ENCODE measurements at regions not wholly inside any gene's neighbourhood (a gene's known extent, or its start where the extent isn't known, plus 50 kb on each side); places are given as distances from the start of the nearest gene placed in this dataset.

DNA sequence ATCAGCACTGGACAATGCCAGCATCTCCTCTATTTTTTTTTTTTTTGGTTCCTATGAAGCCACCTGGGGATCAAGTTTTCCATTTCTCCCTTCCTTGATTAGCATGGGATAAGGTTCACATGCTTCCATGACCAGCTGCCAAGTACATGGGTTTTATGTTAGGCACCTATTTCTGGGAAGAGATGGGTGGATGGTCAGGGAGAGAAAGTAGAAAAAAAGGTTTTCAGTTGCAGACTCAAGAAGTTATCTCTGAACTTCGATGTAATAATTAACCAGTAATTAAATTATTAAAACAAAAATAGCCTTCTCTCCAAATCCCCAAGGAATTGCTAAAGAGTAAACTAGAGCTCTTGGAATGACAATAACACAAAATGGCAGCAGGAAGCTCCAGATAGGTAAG lies 164.9 kb upstream of the MAF start:
- no peak for DNase-seq

DNA sequence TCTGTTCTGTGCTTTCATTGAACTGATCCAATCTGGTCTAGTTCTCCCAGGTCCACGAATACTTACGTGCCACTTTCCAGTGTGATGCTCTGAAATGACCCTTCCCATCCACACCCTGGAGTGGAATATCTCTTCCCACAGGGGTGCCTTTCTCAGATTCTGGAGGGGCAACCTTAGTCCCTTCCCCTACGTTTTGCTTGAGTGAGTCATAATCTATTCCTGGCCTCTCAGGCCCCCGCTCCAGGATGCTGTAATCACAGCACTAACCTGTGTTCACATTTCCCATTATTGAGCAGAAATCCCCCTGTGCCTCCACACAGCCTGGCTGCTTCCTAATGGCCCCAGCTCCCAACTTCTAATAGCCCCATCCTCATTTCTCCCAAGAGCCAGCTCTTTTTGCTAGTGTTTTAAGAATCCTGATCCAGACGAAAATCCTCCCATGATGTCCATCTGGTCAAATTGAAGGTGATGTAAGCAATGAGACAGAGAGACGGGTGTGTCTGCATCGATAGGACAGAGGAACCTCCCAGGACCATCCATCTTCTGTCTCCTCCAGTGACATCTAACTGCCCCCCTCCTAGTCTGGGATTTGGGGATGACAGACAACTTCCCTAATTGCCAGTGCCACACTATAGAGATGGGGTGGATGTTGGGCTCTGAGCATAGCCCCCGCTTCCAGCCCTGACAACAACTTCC lies 164.0 kb upstream of the MAF start:
- no peak for DNase-seq

DNA sequence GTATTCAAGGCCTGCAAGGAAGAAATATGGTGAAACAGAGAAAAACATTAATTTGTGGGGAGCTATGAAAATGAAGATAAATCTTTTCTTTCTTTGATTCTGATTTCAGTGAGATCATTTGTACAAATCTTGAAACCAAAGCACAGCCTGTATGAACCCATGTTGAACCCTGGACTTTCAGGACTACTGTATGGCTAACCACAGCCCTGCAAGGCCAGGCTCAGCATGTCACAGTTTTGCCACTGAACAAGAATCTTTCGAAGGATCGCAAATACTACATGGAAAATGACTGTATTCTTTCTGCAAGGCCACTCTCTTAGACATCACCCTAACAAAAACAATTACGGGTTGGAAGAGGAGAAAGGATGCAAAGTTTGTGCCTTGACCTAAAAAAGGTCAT lies 161.7 kb upstream of the MAF start:
- no peak for DNase-seq

DNA sequence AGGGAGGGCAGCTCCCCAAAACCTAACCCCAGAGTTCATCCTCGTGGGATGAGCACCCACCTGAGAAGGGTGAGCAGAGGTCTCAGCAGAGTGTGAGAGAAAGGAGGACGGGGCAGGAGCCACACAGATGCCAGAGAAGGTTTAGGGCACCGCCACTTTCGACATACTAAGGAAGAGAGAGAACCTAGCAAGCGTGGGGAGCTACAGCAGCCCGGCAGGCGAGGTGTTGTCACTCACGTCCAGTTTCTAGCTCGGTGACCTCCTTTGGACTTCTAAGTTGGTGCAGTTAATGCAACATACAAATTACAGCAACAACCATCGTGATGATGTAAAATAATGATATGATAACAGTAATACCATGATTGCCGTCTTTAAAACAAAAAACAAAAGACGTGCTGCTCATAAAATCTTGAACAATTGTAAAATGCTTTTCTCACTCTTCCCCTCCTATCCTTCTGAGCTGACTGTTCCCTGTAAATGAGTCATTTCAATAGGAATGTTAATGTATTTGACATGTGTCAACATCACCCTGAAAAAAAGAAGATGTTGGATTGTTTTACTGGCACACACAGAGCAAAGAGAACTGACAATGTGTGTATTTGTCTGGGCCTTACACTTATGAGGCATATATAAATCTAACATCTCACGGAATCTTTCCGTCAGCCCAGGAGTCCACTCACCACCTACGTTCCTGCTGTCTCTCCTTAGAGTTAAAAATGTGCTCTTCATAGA lies 158.2 kb upstream of the MAF start:
- DNase-seq: no peak

DNA sequence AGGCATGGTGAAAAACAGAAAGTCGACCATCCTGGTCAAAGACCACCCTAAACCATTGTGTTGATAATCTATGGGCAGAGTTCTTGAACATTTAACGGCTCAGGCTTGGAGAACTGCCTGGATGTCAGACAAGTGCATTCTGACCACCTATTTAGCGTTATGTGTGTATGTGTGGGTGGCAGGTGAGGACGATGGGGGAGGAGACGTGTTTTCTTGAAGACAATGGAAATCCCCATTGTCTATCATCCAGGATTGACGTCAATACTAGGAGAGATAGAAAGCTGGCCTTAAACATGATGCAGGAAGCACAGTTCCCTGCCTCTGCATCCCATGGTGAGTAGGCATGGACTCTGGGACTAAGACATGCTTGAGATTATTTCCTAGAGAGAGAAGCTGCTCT lies 157.4 kb upstream of the MAF start:
- DNase-seq: no peak

DNA sequence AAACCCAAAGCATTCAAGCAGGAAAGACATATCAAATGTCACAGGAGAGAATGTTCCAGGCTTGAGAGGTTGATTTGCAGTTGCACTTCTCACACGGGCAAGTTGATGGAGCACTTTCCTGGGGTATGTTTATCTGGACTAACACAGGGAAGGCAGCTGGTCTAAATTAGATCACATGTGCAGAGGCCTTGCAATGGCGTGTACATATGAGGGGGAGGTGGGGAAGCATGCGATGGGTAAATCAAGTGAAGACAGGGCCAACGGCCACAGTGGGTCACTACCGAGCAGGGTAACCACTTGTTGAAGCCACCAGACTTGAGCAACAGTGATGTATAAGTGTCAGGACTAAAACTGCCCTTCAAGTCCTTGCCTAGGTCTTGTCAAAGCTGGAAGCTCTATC lies 156.6 kb upstream of the MAF start:
- DNase-seq: no peak

DNA sequence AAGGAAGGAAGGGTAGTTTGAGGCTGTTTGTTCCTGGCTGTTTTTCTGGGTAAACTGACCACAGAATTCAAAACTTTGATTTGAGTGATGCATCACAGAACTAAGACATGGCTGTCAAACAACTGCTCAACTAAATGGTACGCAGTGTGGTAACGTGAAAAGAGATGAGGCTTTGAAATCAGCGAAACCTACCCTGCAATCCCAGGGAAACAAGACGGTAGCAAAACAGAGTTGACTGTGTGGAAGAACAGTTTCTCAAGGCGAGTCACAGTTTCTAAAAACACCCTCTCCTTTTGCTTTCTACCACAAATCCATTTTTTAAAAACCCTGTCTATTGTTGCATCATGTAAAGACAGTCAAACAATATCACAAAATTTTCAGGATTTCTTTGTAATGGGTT lies 156.0 kb upstream of the MAF start:
- no peak for DNase-seq

DNA sequence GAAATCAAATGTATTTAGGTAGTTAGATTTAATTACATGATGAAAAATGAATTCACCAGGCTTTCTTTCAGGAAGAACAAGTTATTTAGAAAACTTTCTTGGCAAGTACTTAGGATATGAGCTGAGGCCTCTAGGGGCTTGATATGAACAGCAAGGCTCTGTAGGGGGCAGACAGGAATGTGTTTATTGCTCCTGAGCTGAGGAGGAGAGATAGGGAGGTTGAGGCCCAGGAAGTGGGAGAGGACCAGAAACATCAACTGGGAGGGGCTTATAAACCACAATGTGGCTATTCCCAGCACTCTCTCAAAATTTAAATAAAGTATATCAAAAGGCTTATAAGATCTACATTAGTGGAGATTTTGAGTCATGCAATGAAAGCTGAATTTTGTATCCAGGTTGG lies 154.0 kb upstream of the MAF start:
- no peak for DNase-seq

DNA sequence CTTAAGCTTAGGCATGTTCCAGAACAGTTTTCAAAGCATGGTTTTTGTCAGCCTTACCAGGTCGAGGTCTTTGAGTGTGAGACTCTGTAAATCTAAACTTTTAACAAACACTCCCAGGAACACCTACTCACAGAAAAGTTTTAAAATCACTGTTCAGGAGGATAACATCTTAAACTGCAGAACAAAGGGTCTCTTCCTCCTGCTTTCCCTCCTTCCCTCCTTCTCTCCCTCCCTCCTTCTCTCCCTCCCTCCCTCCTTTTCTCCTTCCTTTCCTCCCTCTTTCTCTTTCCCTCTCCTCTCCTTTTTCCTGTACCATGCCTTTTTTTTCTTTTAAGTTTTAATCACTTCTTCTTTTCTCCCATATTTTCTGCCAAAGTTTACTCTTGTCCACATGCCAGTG lies 153.5 kb upstream of the MAF start:
- DNase-seq: no peak

DNA sequence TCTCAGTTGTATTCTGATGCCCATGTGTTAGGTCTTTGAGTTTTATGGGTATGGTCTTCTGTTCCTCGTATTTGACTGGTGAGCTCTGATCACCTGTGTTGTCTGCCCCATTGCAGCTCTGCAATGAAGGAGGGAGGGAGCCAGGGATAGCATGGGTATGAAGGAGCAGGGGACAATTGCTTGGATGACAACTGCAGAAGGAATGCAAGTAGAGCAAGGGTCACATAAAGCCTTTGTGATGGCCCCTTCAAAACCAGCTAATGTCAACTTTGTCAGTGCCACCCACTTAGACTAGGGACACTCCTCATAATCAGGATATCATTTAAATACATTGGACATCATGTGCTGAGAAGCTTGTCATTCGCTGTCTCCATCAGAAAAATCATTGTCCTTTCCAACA lies 152.7 kb upstream of the MAF start:
- DNase-seq: no peak

DNA sequence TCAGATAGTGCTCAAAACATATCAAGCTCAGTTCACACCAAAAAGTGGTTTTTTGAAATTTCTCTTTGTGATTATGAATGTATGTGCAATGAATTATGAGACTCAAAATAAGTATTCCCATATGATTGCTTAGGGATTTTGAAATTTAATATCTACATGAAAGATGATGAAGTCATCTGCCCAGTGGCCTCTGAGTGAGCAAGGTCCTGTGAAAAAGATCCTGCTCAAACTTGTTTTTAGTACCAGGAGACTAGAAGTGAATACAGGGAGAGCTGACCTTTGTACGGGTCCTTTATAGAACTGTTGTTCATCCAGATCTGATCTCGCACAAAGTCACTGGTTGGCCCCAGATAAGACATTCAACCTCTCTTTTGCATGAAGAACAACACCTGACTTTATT lies 151.9 kb upstream of the MAF start:
- no peak for DNase-seq

DNA sequence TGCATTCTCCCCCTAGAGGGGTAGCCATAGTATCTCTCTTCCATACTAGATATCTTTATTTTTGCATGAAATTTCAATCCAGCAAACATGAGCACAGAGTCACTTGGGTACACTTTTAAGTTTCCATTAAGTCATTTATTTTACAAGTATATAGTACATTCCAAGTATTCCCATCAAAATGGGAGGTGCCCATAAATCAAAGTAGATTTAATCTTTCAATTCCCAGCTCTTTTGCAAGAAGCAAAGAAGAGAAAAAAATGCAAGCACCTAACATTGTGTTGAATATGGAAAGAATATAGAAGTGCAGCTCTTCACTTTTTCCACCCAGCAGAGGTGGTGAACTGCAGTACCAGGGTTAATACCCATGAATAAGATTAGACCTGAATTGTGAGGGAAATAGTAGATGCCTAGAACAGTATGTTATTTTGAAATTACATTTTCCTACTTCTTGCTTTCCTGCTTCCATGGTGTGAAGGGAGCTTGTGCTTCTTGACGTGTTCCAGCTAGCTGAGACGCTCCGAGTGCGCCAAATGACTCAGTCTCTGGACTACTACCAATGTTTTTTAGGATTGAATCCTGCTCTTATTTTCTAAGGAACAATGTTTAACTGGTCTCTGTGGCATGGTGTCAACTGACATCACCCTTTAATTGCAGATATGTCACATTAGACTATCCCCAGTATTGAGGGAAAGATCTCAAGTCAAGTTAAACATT lies 151.1 kb upstream of the MAF start:
- no peak for DNase-seq

DNA sequence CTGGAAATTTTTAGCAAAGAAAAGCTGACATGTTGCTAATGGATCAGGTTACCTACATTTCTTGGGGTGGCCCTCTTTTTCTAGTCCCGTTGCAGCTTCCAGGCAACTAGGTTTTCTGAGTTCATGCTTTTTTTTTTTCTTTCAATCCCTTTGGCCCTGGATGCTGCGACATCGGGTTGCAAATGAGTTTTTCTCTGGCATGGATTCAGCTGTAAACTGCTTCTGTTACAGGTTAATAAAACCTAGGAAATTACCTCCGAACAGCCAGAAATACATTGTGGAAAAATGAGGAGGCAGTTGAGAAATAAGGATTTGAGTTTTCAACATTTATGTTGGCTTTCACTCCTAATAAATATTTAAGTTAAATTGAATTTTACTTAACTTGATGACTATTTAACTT lies 149.8 kb upstream of the MAF start:
- no peak for DNase-seq

DNA sequence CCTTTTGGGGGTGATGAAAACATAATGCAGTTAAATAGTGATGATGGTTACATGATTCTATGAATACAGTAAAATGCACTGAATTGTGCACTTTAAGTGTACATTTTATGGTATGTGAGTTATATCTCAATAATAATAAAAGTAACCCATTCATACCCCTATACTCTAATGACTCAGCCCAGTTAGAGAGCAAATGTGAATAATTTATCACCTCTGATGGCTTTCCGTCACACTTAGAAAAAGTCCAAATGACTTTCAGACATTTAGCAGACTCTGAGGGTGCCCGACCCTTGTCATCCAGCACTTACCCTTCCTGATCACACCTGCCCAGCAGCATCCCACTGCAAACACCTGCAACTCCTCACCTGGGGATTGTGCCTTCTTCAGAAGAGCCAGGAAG lies 148.1 kb upstream of the MAF start:
- no peak for DNase-seq

DNA sequence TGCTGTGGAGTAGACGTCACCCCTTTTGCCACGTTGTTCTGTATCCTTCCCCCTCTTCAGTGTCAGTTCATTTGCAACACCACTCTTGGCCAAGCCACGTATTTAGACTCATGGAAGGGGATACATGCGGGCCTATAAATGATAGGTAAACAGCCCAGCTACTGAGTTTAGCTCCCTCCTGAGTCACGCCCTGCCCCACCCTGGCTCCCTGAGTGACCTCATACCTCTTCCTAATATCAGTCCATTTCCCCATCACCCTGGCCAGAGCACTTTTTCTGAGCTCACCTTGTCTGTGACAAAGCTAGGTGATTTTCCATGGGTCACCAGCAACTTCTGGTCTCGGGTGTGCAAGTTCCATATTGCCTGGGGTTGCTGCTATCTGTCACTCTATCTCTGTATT lies 147.2 kb upstream of the MAF start:
- DNase-seq: no peak

DNA sequence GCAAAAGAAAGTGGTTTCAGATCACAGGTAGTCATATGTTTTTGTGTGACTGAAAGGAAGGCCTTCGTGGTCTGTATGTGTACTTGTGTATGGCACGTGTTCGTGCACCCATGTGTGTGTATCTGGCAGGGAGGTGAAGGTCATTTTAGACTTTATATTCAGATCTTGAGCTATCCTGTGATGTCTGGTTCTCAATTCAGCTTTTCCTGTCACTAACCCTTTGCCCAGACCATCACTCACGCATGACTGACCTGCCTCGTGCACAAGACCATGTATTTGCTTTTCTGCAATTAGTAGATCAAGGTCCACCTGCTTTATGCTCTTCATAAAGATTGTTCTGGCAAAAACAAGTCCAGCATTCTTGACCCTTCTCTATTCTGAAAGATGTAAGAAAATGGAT lies 139.7 kb upstream of the MAF start:
- DNase-seq: no peak

DNA sequence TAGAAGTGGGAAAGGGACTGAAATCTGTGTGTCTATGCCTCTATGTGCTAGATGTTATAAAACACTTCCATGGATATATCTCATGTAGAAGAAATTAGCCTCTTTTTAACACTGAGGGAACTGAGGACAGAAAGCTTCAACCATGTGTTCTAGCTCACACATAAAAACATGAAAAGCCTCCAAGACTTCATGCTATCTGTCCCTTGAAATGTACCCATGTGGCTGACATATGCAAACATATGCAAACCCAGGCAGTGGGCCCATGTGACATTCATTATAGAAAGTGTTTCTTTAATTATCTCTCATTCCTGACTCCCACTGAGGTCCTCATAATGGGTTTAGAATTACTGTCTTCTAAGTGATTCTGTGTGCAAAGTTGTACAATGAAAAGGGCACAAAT lies 134.7 kb upstream of the MAF start:
- DNase-seq: no peak

DNA sequence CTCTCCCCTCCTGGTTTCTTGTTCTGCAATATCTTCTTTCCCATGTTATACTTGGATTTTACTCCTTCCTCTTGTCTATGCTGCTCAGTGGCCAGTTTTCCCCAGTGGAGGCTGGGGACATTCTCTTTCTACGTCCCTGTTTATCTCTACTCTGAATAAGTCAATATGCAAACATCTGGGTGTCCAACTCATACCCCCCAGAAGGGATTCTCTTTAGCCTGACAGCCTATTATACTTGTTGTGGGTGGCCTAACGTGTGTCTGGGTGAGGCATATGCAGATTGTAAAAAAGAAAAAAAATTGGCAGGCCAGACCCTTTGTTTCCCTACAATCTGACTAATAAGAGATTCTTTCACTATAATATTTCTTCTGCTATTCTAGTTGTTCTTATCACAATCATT lies 134.2 kb upstream of the MAF start:
- DNase-seq: no peak

DNA sequence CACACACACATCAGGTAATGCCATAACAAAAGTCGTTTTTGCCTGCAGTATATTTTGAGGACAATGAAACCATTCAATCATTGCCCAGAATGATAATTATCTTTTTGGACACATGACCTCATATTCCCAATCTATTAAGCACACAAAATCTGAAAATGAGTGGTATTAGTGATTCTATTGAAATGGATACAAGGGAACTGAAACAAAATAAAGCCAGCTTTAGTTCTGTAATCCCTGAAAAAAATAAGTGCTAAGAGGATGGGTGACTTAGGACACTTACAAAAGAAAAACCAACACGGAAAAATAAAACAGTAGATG lies 128.3 kb upstream of the MAF start:
- DNase-seq: no peak

DNA sequence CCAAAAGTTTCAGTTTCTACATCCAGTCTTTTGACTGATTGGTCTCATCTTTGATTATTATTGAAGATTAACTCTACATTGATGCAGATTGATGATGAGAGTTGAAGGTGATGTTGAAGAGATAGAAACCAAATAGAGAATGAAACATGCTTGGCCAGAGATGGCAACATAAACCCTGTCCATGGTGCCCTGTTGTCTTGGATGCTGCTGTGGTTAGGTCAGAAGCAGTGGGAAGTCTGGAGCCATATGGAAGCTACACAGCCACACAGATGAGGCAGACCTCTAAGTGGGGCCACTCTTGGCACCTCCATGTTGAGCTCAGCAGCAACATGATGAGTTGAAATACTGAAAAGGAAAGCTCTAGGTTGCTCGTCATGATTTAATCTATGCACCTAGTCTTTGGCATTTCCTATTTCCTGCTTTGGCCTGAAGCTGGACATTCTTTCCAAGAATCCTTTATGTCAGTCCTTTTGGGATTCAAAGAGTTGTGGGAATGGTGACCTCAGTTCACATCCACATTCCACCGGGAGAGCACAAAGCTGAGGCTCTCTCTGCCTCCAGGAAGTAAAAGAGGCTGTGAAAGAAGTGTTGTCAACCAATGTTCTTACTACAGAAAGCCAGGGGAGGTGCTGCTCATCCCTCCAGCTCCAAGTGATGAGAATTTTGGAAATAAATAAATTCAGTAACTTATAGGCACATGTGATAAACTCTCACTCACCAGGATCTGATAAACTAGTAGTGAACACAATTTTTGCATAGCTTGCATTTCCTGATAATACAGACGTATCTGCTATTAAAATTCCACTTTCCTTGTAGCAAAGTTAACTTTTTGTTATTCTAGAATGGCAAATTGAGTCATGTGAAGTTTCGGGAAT lies 127.7 kb upstream of the MAF start:
- no peak for DNase-seq

DNA sequence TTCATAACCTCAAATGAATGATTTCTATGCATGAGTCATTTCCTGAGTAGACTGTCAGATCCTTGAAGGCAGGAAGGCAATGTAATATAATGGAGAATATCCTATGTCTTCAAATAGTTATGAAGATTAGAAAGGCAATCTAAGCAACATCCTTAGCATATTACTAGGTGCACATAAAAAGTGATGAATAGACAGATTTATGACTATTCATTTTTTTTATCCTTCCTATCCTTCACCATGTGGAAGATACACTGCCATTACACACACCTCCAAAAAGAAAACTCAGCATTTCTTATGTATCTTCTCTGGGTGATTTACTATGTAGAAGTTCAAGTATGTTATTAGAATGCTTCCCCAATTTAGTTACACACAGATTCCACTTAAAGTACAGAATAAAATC lies 126.4 kb upstream of the MAF start:
- DNase-seq: no peak

DNA sequence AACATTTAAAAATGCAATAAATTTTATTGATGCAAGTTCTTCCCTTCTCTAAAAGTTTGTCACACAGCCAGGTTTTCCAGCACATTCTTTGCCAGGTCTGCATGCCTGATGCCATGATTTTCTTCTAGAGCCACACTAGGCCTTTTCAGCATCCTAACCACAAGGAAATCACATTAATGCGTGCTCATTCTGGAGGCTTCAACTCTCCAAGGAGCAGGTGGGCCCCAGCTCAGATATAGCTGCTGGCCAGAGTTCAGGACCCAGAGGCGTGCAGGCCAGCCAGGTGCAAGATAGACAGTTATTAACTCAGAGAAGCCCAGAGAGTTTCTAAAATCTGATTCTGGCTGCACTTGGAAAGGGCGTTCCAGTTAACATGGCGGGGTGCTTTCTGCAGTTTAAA lies 124.5 kb upstream of the MAF start:
- DNase-seq: no peak

DNA sequence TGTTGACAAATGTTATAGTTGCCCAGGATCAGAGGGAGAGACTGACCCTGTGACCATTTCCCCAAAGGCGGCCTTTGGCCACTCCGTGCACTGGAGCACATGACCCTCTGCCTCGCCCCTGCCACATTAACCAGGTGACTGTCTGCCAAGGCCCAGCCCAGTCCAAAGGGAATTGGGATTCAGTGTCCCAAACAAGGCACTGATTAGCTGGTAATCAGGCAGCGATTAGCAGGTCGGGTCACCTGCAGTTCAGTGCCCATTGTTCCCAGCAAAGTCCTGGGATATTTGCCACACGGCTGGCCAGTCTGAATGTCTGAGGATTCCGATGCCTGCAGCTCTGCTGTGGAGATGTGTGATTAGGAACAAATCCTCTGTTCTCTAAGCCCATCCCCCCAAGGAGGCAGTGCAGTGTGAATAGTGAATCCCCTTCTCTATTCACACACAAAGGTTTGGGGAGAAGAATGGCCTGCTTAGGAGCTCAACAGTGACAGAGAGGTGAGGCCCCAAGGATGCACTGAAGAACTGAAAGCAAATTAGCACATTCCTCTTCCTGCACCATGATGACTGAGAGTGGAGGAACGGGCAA lies 123.1 kb upstream of the MAF start:
- no peak for DNase-seq

Data from AML-193 (cell line).